ENCODE measurements at regions not wholly inside any gene's neighbourhood (a gene's known extent, or its start where the extent isn't known, plus 50 kb on each side); places are given as distances from the start of the nearest gene placed in this dataset.

DNA sequence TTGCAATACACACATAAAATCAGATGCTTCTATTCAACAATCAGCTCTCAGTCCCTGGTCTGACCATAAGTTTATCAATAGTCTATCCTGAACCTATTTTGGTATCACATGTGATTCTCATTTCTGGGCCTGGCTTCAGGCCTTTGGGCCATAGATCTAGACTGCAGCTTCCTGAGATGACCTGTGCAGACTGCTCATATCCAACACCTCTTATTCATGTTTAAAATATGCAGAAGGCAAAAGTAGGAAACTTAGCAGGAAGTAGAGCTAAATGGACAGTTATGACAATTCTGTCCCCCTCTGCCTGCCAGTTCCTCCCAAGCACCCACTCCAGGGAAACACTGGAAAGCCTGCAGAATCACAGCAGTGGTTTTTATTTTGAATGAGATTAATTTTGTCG, 53.3 kb downstream of the C7orf25 start:
- no peak for DNase-seq

DNA sequence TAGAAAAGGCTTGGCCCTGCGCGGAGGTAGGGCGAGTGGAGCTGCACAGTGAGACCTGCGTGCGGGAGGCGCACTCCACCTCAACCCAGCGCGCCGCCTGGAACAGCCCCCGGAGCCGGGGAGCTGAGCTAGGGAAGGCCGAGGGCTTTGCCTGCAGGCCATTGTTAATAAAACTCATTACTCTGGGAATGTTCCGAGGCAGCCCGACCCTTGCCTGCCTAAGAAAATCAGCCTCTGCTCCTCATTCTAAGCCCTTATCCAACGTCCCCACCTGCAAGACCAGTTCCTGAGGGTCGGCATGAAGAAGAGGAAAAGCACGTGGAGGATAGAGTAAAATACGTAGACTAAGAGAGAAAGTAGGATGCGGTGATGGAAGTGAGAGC, 55.3 kb downstream of the C7orf25 start:
- DNase-seq = no peak

DNA sequence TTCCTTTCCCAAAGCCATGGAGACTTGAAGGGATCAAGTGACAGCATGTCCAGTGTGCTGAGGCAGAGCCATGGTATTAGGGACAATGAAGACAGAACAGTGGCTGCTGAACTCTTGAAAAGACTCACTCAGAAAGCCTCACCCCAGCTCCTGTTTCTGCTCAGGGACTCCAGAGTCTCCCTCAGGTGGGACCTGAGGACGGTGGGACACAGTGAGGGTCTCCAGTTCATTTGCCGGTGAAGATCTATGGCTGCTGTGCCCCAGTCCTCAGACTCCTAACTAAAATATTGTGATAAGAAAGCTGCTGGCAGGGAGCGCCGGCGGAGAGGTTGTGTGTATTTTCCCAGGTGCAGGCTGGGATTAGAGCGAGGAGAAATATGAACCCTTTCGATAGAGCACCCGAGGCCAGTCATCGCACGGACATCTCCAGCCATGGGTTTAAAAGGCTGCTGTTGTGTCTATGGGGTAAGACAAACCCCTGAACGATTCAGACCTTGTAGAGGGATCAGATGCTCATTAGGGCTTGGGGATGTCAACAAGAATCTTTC, 57.2 kb downstream of the C7orf25 start:
- no peak for DNase-seq

DNA sequence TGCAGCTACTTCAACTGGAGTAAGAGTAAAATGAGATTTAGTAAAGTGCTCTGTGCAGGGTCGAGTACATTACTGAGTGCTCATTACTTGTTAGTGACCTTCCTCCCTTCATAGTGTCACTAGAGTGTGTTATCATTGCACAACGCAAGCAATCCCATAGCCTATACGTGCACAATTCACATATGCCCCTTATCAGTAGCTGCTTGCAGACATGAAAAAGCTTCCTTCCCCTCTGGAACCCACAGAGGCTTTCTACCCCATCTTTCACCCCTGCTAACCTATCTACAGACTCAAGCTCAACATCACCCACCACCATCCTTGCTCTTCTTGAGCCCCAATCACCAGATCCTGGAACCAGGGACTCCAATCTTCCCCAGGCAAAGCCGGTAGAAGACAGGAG, 59.3 kb downstream of the C7orf25 start:
- DNase-seq = no peak

DNA sequence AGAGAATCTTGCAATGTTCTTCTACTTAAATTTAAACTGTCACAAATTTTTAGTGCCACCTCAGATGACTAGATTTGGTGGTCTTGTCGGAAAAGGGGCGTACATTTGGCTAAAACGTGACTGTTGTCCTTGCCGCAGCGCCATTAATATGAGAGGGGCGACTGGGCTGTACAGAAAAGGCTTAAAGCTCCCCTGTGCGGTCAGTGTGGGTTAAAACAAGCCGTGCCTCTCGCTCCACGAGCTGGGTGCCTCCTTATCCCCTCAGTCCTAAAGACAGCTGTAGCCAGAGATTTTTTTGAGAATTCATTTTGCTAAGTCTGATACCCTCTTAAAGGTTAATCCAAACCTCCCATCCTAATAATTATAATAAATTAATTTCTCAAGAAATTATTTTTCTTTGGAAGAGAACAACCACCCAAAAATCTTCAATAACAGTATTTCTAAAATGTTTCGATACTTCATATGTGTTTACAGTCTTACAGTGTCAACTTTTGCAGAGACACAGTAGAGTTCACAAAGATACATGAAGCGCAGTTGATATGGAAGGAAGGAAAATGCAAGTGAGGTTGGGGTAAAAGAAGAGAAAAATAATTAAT, 68.6 kb downstream of the C7orf25 start:
- no peak for DNase-seq

GRCh38 chr7:42834676-42835075, 77.2 kb downstream of the C7orf25 start:
- DNase-seq = no peak

GRCh38 chr7:42833411-42833810, 78.5 kb downstream of the C7orf25 start:
- DNase-seq = no peak

GRCh38 chr7:42832667-42833066, 79.2 kb downstream of the C7orf25 start:
- DNase-seq = no peak

GRCh38 chr7:42831718-42832522, 80.0 kb downstream of the C7orf25 start:
- no peak for DNase-seq

GRCh38 chr7:42831006-42831717, 80.7 kb downstream of the C7orf25 start:
- DNase-seq = no peak

DNA sequence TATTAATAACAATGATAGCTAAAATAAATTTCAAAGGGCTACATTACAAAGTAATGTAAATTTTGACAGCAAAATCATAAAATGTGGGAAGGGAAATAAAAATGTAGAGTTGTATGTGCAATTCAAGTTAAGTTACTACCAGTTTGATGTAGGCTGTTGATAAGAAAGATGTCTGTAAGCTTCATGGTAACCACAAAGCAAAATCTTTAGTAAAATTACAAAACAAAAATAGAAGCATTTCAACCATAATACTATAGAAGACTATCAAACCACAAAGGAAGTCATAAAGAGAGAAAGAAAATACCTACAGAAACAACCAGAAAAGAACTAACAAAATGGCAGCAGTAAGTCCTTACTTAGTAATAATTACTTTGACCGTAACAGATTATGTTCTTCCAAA, 99.1 kb downstream of the C7orf25 start:
- DNase-seq = no peak

- no peak for DNase-seq
These were observed 106.3 kb downstream of the C7orf25 start for GRCh38 chr7:42805601-42806000.

DNA sequence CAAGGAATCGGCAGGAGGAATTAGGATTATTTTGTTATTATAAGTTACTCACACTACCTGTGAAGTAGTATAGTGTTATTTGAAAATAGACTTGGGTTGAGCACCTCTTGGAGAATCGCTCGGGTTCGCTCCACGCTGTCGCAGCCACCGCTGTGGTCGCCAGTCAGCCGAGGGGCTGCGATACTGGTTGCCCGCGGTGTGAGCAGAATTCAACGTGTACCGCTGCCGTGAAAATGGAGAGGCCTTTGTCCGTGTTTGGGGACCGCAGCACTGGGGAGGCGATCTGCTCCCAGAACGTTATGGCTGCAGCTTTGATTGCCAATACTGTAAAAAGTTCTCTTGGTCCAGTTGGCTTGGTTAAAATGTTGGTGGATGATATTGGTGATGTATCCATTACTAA, 117.2 kb downstream of the C7orf25 start:
- DNase-seq = no peak

DNA sequence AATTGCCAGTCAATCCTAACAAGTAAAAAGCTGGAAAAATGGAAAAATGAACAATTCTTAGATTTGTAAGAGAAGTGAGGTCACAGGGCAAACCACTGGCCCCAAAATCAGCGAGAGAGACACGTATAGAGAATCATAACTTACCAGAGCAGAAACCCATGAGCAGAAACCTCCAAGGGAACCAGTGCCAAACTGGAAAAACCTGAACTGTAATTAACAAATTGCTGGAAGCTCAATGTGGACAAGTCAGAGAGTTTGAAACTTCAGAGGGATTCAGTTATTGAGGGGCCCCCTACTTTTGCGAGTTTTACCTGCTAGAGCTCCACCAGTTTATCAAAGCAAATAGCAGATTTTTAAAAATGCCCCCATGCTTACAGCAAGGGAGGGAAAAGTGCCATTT, 119.0 kb downstream of the C7orf25 start:
- no peak for DNase-seq

- no peak for DNase-seq
These were observed 121.7 kb downstream of the C7orf25 start for GRCh38 chr7:42790196-42790595.

- DNase-seq = no peak
These were observed 137.4 kb downstream of the C7orf25 start for GRCh38 chr7:42774436-42774835.

GRCh38 chr7:42770114-42770513, 141.8 kb downstream of the C7orf25 start:
- no peak for DNase-seq

GRCh38 chr7:42768045-42768444, 143.8 kb downstream of the C7orf25 start:
- no peak for DNase-seq

- no peak for DNase-seq
These were observed 145.0 kb downstream of the C7orf25 start for GRCh38 chr7:42766782-42767423.

DNA sequence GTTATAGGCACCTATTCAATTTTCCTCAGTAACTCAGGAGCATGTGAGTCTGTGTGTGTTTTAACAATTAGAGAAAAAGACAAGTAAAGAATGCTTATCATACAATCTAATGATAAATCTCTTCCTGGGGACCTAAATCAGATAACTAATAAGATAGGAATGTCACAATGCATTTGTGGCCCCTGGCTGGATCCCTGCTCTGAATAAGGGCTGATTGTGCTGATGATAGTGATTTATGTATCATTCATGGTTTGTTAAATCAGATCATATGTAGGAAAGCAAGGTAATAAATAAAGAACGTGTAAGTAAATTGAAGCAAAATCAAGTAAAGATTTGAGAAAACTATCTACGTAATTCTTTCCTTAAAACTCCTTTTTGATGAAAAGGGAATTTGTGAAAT, 145.9 kb downstream of the C7orf25 start:
- no peak for DNase-seq

- no peak for DNase-seq
These were observed 148.7 kb downstream of the C7orf25 start for GRCh38 chr7:42763137-42763551.

GRCh38 chr7:42761486-42761885, 150.4 kb downstream of the C7orf25 start:
- DNase-seq = no peak

DNA sequence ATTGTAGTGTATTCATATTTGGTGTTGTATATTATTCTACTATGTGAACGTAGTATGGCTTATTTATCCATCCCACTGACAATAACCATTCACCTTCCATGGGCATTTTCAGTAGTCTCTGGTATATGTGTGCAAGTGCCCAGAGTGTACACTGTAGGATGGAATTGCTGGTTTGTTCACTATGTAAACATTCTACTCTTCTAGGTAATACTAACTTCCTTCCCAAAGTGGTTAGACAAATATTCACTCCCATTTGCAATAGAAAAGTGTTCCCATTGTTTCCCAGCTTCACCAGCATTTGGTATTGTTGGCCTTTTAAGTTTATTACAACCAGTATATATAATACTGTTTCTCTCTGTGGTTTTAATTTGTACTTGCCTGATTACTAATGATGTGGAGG, 153.7 kb downstream of the C7orf25 start:
- no peak for DNase-seq
